ENCODE measurements at regions not wholly inside any gene's neighbourhood (a gene's known extent, or its start where the extent isn't known, plus 50 kb on each side); places are given as distances from the start of the nearest gene placed in this dataset.

- peaks cover 30% of the 10 kb centered on the region for H3K4me1 ChIP-seq (ENCODE audit: control insufficient read depth, insufficient read depth, low read length)
- no peak overlapping the region for H3K4me3 ChIP-seq (ENCODE audit: low read depth, low read length)
- H3K27me3 ChIP-seq (ENCODE audit: control insufficient read depth, insufficient read depth, low read length): no peaks in the 10 kb centered on the region
- no peak overlapping the region for H3K27ac ChIP-seq (ENCODE audit: low read depth, low read length)
- no peaks in the 10 kb centered on the region for H3K36me3 ChIP-seq (ENCODE audit: control insufficient read depth, insufficient read depth, low read length)
- H3K9ac ChIP-seq (ENCODE audit: low read length): no peak overlapping the region
- no peaks in the 10 kb centered on the region for H3K9me3 ChIP-seq (ENCODE audit: control insufficient read depth, insufficient read depth, low read depth, low read length)
Observed at GRCh38 chr3:83513051-83513450, 1445.7 kb upstream of the CADM2 start.

GRCh38 chr3:83513677-83514076, 1445.1 kb upstream of the CADM2 start:
- H3K27me3 ChIP-seq (ENCODE audit: control insufficient read depth, insufficient read depth, low read length): no peaks in the 10 kb centered on the region
- H3K36me3 ChIP-seq (ENCODE audit: control insufficient read depth, insufficient read depth, low read length): no peaks in the 10 kb centered on the region
- H3K4me3 ChIP-seq (ENCODE audit: low read depth, low read length): no peak overlapping the region
- peaks cover 30% of the 10 kb centered on the region for H3K4me1 ChIP-seq (ENCODE audit: control insufficient read depth, insufficient read depth, low read length)
- H3K27ac ChIP-seq (ENCODE audit: low read depth, low read length): no peak overlapping the region; the same call in 1 of the 2 replicates
- no peak overlapping the region for H3K9ac ChIP-seq (ENCODE audit: low read length)
- H3K9me3 ChIP-seq (ENCODE audit: control insufficient read depth, insufficient read depth, low read depth, low read length): no peaks in the 10 kb centered on the region

GRCh38 chr3:83514130-83514914, 1444.5 kb upstream of the CADM2 start:
- Histone ChIP-seq H3K36me3 (ENCODE audit: control insufficient read depth, insufficient read depth, low read length) (no peaks in the 10 kb centered on the region), H3K9ac (ENCODE audit: low read length) (peak overlapping the region; percentile 59), H3K4me3 (ENCODE audit: low read depth, low read length) (no peak overlapping the region), H3K4me1 (ENCODE audit: control insufficient read depth, insufficient read depth, low read length) (peaks cover 30% of the 10 kb centered on the region), H3K27me3 (ENCODE audit: control insufficient read depth, insufficient read depth, low read length) (no peaks in the 10 kb centered on the region), H3K9me3 (ENCODE audit: control insufficient read depth, insufficient read depth, low read depth, low read length) (no peaks in the 10 kb centered on the region), H3K27ac (ENCODE audit: low read depth, low read length) (peak overlapping the region; percentile 85)

- H3K27ac ChIP-seq (ENCODE audit: low read depth, low read length): peak overlapping the region; percentile 85
- H3K9me3 ChIP-seq (ENCODE audit: control insufficient read depth, insufficient read depth, low read depth, low read length): no peaks in the 10 kb centered on the region
- H3K9ac ChIP-seq (ENCODE audit: low read length): no peak overlapping the region
- H3K4me3 ChIP-seq (ENCODE audit: low read depth, low read length): no peak overlapping the region
- H3K27me3 ChIP-seq (ENCODE audit: control insufficient read depth, insufficient read depth, low read length): no peaks in the 10 kb centered on the region
- H3K36me3 ChIP-seq (ENCODE audit: control insufficient read depth, insufficient read depth, low read length): no peaks in the 10 kb centered on the region
- H3K4me1 ChIP-seq (ENCODE audit: control insufficient read depth, insufficient read depth, low read length): peaks cover 30% of the 10 kb centered on the region
Observed at GRCh38 chr3:83515123-83515522, 1443.7 kb upstream of the CADM2 start.

GRCh38 chr3:83523470-83524073, 1435.2 kb upstream of the CADM2 start:
- no peaks in the 10 kb centered on the region for H3K36me3 ChIP-seq (ENCODE audit: control insufficient read depth, insufficient read depth, low read length)
- no peaks in the 10 kb centered on the region for H3K27me3 ChIP-seq (ENCODE audit: control insufficient read depth, insufficient read depth, low read length)
- H3K4me3 ChIP-seq (ENCODE audit: low read depth, low read length): no peak overlapping the region
- no peaks in the 10 kb centered on the region for H3K9me3 ChIP-seq (ENCODE audit: control insufficient read depth, insufficient read depth, low read depth, low read length)
- no peaks in the 10 kb centered on the region for H3K4me1 ChIP-seq (ENCODE audit: control insufficient read depth, insufficient read depth, low read length)
- no peak overlapping the region for H3K9ac ChIP-seq (ENCODE audit: low read length)
- H3K27ac ChIP-seq (ENCODE audit: low read depth, low read length): no peak overlapping the region

- Histone ChIP-seq H3K27me3 (ENCODE audit: control insufficient read depth, insufficient read depth, low read length) (no peaks in the 10 kb centered on the region), H3K9me3 (ENCODE audit: control insufficient read depth, insufficient read depth, low read depth, low read length) (no peaks in the 10 kb centered on the region), H3K4me1 (ENCODE audit: control insufficient read depth, insufficient read depth, low read length) (no peaks in the 10 kb centered on the region), H3K9ac (ENCODE audit: low read length) (no peak overlapping the region), H3K4me3 (ENCODE audit: low read depth, low read length) (no peak overlapping the region), H3K36me3 (ENCODE audit: control insufficient read depth, insufficient read depth, low read length) (no peaks in the 10 kb centered on the region), H3K27ac (ENCODE audit: low read depth, low read length) (no peak overlapping the region)
Observed at GRCh38 chr3:83524901-83525300, 1433.9 kb upstream of the CADM2 start.

- Histone ChIP-seq H3K27me3 (ENCODE audit: control insufficient read depth, insufficient read depth, low read length) (no peaks in the 10 kb centered on the region), H3K36me3 (ENCODE audit: control insufficient read depth, insufficient read depth, low read length) (no peaks in the 10 kb centered on the region), H3K27ac (ENCODE audit: low read depth, low read length) (no peak overlapping the region), H3K9ac (ENCODE audit: low read length) (no peak overlapping the region), H3K4me3 (ENCODE audit: low read depth, low read length) (no peak overlapping the region), H3K4me1 (ENCODE audit: control insufficient read depth, insufficient read depth, low read length) (no peaks in the 10 kb centered on the region), H3K9me3 (ENCODE audit: control insufficient read depth, insufficient read depth, low read depth, low read length) (no peaks in the 10 kb centered on the region)
Observed at GRCh38 chr3:83559082-83559481, 1399.7 kb upstream of the CADM2 start.

GRCh38 chr3:83567935-83568334, 1390.9 kb upstream of the CADM2 start:
- Histone ChIP-seq H3K9me3 (ENCODE audit: control insufficient read depth, insufficient read depth, low read depth, low read length) (no peaks in the 10 kb centered on the region), H3K4me1 (ENCODE audit: control insufficient read depth, insufficient read depth, low read length) (peaks cover 7% of the 10 kb centered on the region; the same call in 1 of the 2 replicates), H3K36me3 (ENCODE audit: control insufficient read depth, insufficient read depth, low read length) (no peaks in the 10 kb centered on the region), H3K27ac (ENCODE audit: low read depth, low read length) (no peak overlapping the region), H3K4me3 (ENCODE audit: low read depth, low read length) (peak overlapping the region; percentile 15; the same call in 1 of the 2 replicates), H3K27me3 (ENCODE audit: control insufficient read depth, insufficient read depth, low read length) (no peaks in the 10 kb centered on the region), H3K9ac (ENCODE audit: low read length) (no peak overlapping the region)

GRCh38 chr3:83581546-83581945, 1377.2 kb upstream of the CADM2 start:
- Histone ChIP-seq H3K9ac (ENCODE audit: low read length) (no peak overlapping the region), H3K4me3 (ENCODE audit: low read depth, low read length) (no peak overlapping the region), H3K9me3 (ENCODE audit: control insufficient read depth, insufficient read depth, low read depth, low read length) (no peaks in the 10 kb centered on the region), H3K36me3 (ENCODE audit: control insufficient read depth, insufficient read depth, low read length) (no peaks in the 10 kb centered on the region), H3K4me1 (ENCODE audit: control insufficient read depth, insufficient read depth, low read length) (no peaks in the 10 kb centered on the region), H3K27ac (ENCODE audit: low read depth, low read length) (no peak overlapping the region), H3K27me3 (ENCODE audit: control insufficient read depth, insufficient read depth, low read length) (no peaks in the 10 kb centered on the region)

- Histone ChIP-seq H3K9me3 (ENCODE audit: control insufficient read depth, insufficient read depth, low read depth, low read length) (no peaks in the 10 kb centered on the region), H3K9ac (ENCODE audit: low read length) (no peak overlapping the region), H3K4me3 (ENCODE audit: low read depth, low read length) (no peak overlapping the region), H3K4me1 (ENCODE audit: control insufficient read depth, insufficient read depth, low read length) (peaks cover 5% of the 10 kb centered on the region; the same call in 1 of the 2 replicates), H3K27ac (ENCODE audit: low read depth, low read length) (no peak overlapping the region), H3K36me3 (ENCODE audit: control insufficient read depth, insufficient read depth, low read length) (no peaks in the 10 kb centered on the region), H3K27me3 (ENCODE audit: control insufficient read depth, insufficient read depth, low read length) (no peaks in the 10 kb centered on the region)
Observed at GRCh38 chr3:83601704-83602103, 1357.1 kb upstream of the CADM2 start.

GRCh38 chr3:83622526-83622925, 1336.3 kb upstream of the CADM2 start:
- H3K27ac ChIP-seq (ENCODE audit: low read depth, low read length): no peak overlapping the region
- H3K9ac ChIP-seq (ENCODE audit: low read length): no peak overlapping the region
- peaks cover 1% of the 10 kb centered on the region; the same call in 1 of the 2 replicates for H3K4me1 ChIP-seq (ENCODE audit: control insufficient read depth, insufficient read depth, low read length)
- no peak overlapping the region for H3K4me3 ChIP-seq (ENCODE audit: low read depth, low read length)
- H3K9me3 ChIP-seq (ENCODE audit: control insufficient read depth, insufficient read depth, low read depth, low read length): no peaks in the 10 kb centered on the region
- no peaks in the 10 kb centered on the region for H3K36me3 ChIP-seq (ENCODE audit: control insufficient read depth, insufficient read depth, low read length)
- H3K27me3 ChIP-seq (ENCODE audit: control insufficient read depth, insufficient read depth, low read length): no peaks in the 10 kb centered on the region

All from HUES6 (cell line).